ENCODE measurements at regions not wholly inside any gene's neighbourhood (a gene's known extent, or its start where the extent isn't known, plus 50 kb on each side); places are given as distances from the start of the nearest gene placed in this dataset.

DNA sequence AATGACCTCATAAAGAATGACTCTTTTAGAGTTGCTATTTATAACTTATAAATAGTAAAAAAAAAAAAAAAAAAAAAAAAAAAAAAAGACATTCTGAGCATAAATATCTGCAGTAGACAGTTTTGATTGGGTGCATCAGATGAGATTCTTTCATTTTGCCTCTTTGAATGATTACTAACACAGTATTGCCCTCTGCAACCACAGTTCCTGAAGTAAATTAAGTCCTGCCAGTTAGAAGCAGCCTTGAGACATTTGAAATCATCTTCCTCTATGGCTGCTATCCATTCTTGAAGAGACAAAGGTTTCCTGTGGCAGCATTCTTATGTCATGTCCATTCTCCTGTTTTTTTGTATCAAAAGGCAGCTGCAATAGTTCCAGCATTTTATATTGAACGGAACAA, 892.4 kb upstream of the MIR17HG start:
- H3K9me3 ChIP-seq: no peaks in the 10 kb centered on the region
- no peaks in the 10 kb centered on the region for H3K36me3 ChIP-seq
- H3K27ac ChIP-seq: no peak overlapping the region
- DNase-seq: no peak
- H3K4me3 ChIP-seq: no peak overlapping the region
- intact Hi-C loops (cut with DNase I): no loop called here
- no peaks in the 10 kb centered on the region for H3K27me3 ChIP-seq
- no peak for TF ChIP-seq POLR2A (IDR thresholded peaks at IDR 0.05)
- WGBS, 3 donors: 84 to 95% (median 88%) methylated on average over 1 of the region's 1 CpG
- H3K4me1 ChIP-seq (ENCODE audit: insufficient read depth): no peaks in the 10 kb centered on the region

DNA sequence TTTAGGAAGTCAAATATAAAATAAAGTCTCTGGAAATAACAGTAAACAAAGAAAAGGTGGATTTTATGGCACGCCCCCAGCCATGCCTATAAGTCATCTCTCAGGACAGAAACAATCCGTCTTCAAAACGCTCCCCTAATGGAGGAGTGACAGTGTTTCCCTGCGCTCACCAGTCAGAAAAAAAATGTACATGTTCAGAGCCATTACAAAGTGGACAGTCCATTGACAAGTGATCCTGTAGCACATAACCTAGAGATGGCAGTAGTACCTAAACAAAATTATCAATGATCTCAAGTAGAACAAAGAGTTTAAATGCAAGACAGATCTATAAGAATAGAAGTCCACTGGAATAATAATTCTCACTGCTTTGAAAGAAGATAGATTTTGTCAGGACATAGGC, 891.7 kb upstream of the MIR17HG start:
- TF ChIP-seq, protein P1, sequence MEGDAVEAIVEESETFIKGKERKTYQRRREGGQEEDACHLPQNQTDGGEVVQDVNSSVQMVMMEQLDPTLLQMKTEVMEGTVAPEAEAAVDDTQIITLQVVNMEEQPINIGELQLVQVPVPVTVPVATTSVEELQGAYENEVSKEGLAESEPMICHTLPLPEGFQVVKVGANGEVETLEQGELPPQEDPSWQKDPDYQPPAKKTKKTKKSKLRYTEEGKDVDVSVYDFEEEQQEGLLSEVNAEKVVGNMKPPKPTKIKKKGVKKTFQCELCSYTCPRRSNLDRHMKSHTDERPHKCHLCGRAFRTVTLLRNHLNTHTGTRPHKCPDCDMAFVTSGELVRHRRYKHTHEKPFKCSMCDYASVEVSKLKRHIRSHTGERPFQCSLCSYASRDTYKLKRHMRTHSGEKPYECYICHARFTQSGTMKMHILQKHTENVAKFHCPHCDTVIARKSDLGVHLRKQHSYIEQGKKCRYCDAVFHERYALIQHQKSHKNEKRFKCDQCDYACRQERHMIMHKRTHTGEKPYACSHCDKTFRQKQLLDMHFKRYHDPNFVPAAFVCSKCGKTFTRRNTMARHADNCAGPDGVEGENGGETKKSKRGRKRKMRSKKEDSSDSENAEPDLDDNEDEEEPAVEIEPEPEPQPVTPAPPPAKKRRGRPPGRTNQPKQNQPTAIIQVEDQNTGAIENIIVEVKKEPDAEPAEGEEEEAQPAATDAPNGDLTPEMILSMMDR (IDR thresholded peaks at IDR 0.05): no peak
- TF ChIP-seq POLR2A (IDR thresholded peaks at IDR 0.05) (no peak), EP300 (IDR thresholded peaks at IDR 0.05) (no peak)
- H3K27ac ChIP-seq: no peak overlapping the region
- WGBS, 3 donors: 36 to 52% (median 42%) methylated on average over 4 of the region's 4 CpGs
- H3K4me3 ChIP-seq: no peak overlapping the region
- H3K36me3 ChIP-seq: no peaks in the 10 kb centered on the region
- no peaks in the 10 kb centered on the region for H3K4me1 ChIP-seq (ENCODE audit: insufficient read depth)
- intact Hi-C loops (cut with DNase I): no loop called here
- H3K27me3 ChIP-seq: no peaks in the 10 kb centered on the region
- no peak for DNase-seq
- H3K9me3 ChIP-seq: no peaks in the 10 kb centered on the region

DNA sequence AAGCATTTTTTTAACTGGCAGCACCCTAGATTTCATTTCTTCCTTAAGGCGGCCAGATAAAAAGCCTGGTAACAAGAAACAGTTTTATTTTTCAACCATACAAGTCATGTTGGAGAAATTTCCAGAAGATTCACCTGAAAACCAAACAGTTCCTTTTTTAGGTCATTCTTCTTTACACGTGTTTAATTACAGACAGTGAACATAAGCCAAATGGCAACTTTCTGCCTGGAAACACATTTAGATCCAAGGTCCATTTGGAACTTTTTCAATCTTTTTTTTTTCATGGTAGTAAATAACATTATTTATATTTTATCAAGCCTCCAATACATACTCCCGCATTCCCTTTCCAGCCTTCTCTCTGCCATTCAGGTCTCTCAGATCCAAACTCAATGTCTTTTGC, 886.1 kb upstream of the MIR17HG start:
- no peak for DNase-seq
- Histone ChIP-seq H3K27ac (no peak overlapping the region), H3K9me3 (no peaks in the 10 kb centered on the region), H3K4me3 (no peak overlapping the region), H3K36me3 (no peaks in the 10 kb centered on the region), H3K4me1 (ENCODE audit: insufficient read depth) (no peaks in the 10 kb centered on the region), H3K27me3 (no peaks in the 10 kb centered on the region)
- intact Hi-C loops (cut with DNase I): no loop called here
- TF ChIP-seq, protein P1 (IDR thresholded peaks at IDR 0.05): no peak
- TF ChIP-seq EP300 (IDR thresholded peaks at IDR 0.05) (no peak), POLR2A (IDR thresholded peaks at IDR 0.05) (no peak)
- WGBS, 3 donors: 51 to 63% (median 55%) methylated on average over 3 of the region's 3 CpGs

DNA sequence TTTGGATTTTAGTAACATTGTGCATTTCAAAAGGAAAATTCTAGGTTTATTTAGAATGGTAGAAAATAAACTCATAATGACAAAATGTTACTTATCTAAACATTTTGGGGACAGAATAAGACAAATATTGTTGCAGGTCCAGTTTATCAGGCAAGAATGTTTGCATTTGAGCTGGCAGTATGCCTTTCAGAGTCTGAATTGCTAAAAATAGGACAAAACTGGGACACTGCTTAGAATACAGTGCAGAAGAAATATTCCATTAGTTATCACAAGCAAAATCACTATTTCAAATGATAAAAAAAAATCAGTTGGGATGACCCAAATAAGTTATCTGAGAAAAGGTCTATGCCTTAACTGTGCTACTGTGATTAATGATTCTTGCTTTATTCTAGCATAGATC, 870.3 kb upstream of the MIR17HG start:
- TF ChIP-seq POLR2A (IDR thresholded peaks at IDR 0.05) (no peak), EP300 (IDR thresholded peaks at IDR 0.05) (no peak)
- TF ChIP-seq, protein P1 (IDR thresholded peaks at IDR 0.05): no peak
- intact Hi-C loops (cut with DNase I): no loop called here

DNA sequence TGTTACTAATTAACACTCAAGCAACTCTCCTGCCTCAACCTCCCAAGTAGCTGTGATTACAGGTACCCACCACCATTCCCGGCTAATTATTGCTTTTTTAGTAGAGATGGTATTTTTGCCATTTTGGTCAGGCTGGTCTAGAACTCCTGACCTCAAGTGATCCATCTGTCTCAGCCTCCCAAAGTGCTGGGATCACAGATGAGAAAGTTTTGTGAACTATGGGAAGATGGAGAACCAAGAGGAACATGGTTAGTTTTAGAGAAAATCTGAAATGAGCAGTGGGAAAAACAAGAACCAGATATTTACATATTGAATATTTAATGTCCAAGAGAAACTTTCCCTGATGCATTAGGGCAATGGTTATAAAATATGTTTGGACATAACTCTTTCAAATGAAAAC, 863.6 kb upstream of the MIR17HG start:
- no peaks in the 10 kb centered on the region for H3K36me3 ChIP-seq

More for the DNA sequence above, 870.3 kb upstream of the MIR17HG start:
- H3K4me3 ChIP-seq: no peak overlapping the region
- H3K27me3 ChIP-seq: no peaks in the 10 kb centered on the region
- no peaks in the 10 kb centered on the region for H3K9me3 ChIP-seq
- no peaks in the 10 kb centered on the region for H3K4me1 ChIP-seq (ENCODE audit: insufficient read depth)
- no peak for DNase-seq
- no peak overlapping the region for H3K27ac ChIP-seq
- no peaks in the 10 kb centered on the region for H3K36me3 ChIP-seq

More for the DNA sequence above, 863.6 kb upstream of the MIR17HG start:
- no peaks in the 10 kb centered on the region for H3K27me3 ChIP-seq
- no peaks in the 10 kb centered on the region for H3K9me3 ChIP-seq
- WGBS, 3 donors: 87 to 91% (median 88%) methylated on average over 1 of the region's 1 CpG
- no peaks in the 10 kb centered on the region for H3K4me1 ChIP-seq (ENCODE audit: insufficient read depth)
- intact Hi-C loops (cut with DNase I): no loop called here
- no peak overlapping the region for H3K4me3 ChIP-seq
- H3K27ac ChIP-seq: no peak overlapping the region
- no peak for TF ChIP-seq EP300 (IDR thresholded peaks at IDR 0.05)
- TF ChIP-seq, protein P1 (IDR thresholded peaks at IDR 0.05): no peak
- no peak for TF ChIP-seq POLR2A (IDR thresholded peaks at IDR 0.05)
- DNase-seq: no peak

Measured in ovary (tissue), 7 donors.